C4-2B (cell line): ENCODE measurements at regions not wholly inside any gene's neighbourhood (a gene's known extent, or its start where the extent isn't known, plus 50 kb on each side); places are given as distances from the start of the nearest gene placed in this dataset.

Experiments used
- CTCF ChIP-seq: fragments of 450-650 bp; conservative IDR thresholded peaks from 2 replicates; pipeline ENCODE4 v1.5.1; 2017; ENCODE audit warnings: mild to moderate bottlenecking
- ZFX ChIP-seq: fragments of 450-650 bp; IDR thresholded peaks from 2 replicates; pipeline ENCODE4 v1.6.1; 2017

GRCh38 chr16:56038564-56039098, 152.7 kb upstream of the GNAO1 start:
- TF ChIP-seq CTCF: no peak
- TF ChIP-seq ZFX: no peak
